AG04450 (cell line): ENCODE measurements at regions not wholly inside any gene's neighbourhood (a gene's known extent, or its start where the extent isn't known, plus 50 kb on each side); places are given as distances from the start of the nearest gene placed in this dataset.
"Not testable (repeated sequence)": the region's sequence is repeated elsewhere in the genome, so short reads cannot be mapped to it uniquely, and the experiment has no call there.

Source experiments
- CTCF ChIA-PET: fragments of 300-600, 350-600 bp; formaldehyde crosslinking; extraction: SDS; loops from one replicate; lab custom pipeline; 2022; ENCODE audit warnings: antibody characterized with exemption, inconsistent platforms; lab: Charles Lee
- POLR2A ChIA-PET: fragments of 350-600 bp; formaldehyde crosslinking; extraction: SDS; loops from one replicate; lab custom pipeline; 2021; ENCODE audit warnings: antibody characterized with exemption, inconsistent platforms; lab: Yijun Ruan, JAX
- DNase-seq: peaks from one replicate; pipeline ENCODE4 v3.0.0-alpha.2; 2011; ENCODE audit warnings: low read depth, low spot score
- H3K27ac ChIP-seq: one replicate; pipeline ENCODE4 v1.5.1; 2012; ENCODE audit warnings: low read depth, low read length, control low read depth
- H3K27me3 ChIP-seq: one replicate; pipeline ENCODE4 v1.6.0; 2012; ENCODE audit warnings: low read length; ENCODE audit not compliant: control insufficient read depth, insufficient read depth
- H3K4me3 ChIP-seq: 2 replicates; pipeline ENCODE4 v1.5.1; 2011; ENCODE audit warnings: mild to moderate bottlenecking, low read depth, low read length, control low read depth
- H3K9me3 ChIP-seq: 2 replicates; pipeline ENCODE4 v1.5.1; 2012; ENCODE audit warnings: low read length; ENCODE audit not compliant: control insufficient read depth, insufficient read depth
- CTCF ChIP-seq: IDR thresholded peaks from 2 replicates; pipeline ENCODE4 v1.5.1; 2011; ENCODE audit warnings: low read depth, low read length, control low read depth, inconsistent platforms

DNA sequence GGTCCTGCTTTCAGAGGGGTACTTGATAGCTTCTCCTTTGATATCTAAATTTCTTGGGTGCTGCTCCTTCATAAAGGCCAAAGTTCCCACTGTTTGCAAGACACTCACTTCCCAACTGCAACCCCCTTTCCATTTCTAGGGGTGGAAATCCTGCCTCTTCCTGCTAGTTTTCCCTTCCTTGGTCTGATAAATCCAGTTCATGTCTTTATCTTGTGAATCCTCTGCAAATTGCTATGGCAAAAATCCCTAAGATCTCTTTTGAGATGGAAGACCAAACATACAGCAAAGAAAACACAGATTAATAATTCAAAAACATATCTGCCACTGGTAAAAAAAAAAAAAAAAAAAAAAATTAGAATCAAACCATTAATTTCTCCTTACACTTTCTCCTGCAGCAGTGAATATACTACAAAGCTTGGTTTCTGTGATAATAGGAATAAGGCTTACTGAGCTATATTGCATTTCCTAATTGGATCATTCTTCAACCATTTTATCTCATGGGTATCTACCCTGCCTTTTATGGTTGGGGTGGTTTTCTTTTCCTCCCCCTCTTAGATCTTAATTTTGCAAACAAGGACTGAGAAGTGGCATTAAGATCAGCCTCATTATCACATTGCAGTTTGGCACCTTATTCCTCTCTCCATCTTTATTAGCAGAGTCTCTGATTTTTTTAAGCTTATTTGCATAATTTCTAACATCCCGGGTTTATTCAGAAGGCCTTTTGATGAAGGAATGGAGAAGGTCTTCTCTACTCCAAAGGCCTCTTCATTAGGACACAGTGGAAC, 439.1 kb downstream of the XYLT1 start:
- ChIA-PET CTCF (no interaction called here), POLR2A (interaction anchor here (0.6 kb wide), 1 partner anchor 9 kb away, joined by 3 read pairs; no protein-coding TSS in a partner anchor)
- no peak overlapping the region for H3K4me3 ChIP-seq
- H3K27ac ChIP-seq, result no peak overlapping the region
- no peaks in the 10 kb centered on the region for H3K9me3 ChIP-seq
- DNase-seq, result no peak
- H3K27me3 ChIP-seq, result no peaks in the 10 kb centered on the region
- TF ChIP-seq CTCF, result no peak

GRCh38 chr16:17032332-17032731, 438.4 kb downstream of the XYLT1 start:
- no peak for DNase-seq
- POLR2A ChIA-PET, result interaction anchor here (0.6 kb wide), 1 partner anchor 8 kb away, joined by 3 read pairs; no protein-coding TSS in a partner anchor
- Histone ChIP-seq H3K27me3 (no peaks in the 10 kb centered on the region), H3K27ac (no peak overlapping the region), H3K4me3 (no peak overlapping the region), H3K9me3 (no peaks in the 10 kb centered on the region)
- CTCF ChIA-PET, result no interaction called here
- no peak for TF ChIP-seq CTCF

DNA sequence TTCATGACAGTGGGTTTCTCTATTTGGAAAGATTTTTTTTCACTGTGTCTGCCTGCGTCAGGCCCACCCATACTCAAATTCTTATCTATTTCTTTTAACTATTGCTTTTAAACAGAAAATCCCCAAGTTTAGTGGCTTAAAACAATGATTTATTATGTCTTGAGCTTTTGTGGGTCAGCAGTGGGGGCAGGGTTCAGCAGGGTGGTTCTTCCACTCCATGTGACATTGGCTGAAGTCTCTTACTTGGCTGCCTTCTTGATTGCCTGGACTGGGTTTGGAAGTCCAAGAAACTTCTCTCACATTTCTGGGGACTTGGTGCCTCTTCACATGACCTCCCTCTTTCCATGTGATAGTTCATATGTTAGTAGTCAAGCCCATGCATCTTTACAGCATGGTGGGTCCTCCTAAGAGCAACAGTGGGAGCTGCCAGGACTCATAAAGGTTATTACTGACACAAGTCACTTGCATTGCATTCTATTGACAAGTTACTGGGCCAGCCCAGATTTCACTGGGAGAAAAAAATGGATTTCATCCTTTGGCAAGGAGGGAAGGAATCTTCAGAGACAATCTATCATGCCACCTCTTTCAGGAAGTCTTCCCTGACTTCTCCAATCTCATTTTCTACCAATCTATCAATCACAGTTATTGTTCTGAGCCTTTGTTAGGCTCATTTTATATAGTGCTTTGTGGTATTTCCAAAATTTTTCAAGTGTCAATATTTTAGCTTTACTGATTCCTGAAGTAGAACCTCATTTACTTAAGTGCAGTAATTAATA, 436.1 kb downstream of the XYLT1 start:
- TF ChIP-seq CTCF, result no peak
- POLR2A ChIA-PET, result no interaction called here
- CTCF ChIA-PET, result no interaction called here
- no peak overlapping the region for H3K4me3 ChIP-seq
- no peaks in the 10 kb centered on the region for H3K9me3 ChIP-seq
- H3K27me3 ChIP-seq, result no peaks in the 10 kb centered on the region
- DNase-seq, result no peak
- no peak overlapping the region for H3K27ac ChIP-seq

- no peak overlapping the region for H3K27ac ChIP-seq
- POLR2A ChIA-PET, result no interaction called here
- no peak for DNase-seq
- H3K4me3 ChIP-seq, result no peak overlapping the region
- TF ChIP-seq CTCF, result no peak
- CTCF ChIA-PET, result no interaction called here
- H3K27me3 ChIP-seq, result no peaks in the 10 kb centered on the region
- no peaks in the 10 kb centered on the region for H3K9me3 ChIP-seq
These were observed 433.3 kb downstream of the XYLT1 start for GRCh38 chr16:17037499-17037898.

DNA sequence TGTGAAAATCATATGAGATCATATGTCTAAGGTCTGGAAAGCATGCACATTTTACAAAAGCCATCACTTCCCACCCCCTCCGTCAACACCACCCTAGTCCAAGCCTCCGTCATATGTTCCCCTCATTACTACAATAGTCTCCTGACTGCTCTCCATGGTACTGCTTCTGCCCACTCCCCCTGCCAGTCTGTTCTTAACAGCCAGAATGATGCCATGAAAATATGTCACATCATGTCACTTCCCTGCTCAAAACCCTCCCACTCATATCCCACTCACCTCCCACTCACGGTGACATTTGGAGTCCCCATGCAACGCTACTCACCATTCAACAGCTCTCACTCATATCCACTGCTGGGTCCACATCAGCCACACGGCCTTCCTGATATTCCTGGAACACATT, 432.3 kb downstream of the XYLT1 start:
- Histone ChIP-seq H3K27ac (no peak overlapping the region), H3K27me3 (no peaks in the 10 kb centered on the region), H3K4me3 (no peak overlapping the region), H3K9me3 (no peaks in the 10 kb centered on the region)
- DNase-seq, result no peak
- ChIA-PET CTCF (no interaction called here), POLR2A (no interaction called here)
- no peak for TF ChIP-seq CTCF

- H3K27me3 ChIP-seq, DNase-seq, H3K27ac ChIP-seq, POLR2A ChIA-PET, CTCF ChIA-PET, H3K4me3 ChIP-seq, H3K9me3 ChIP-seq: not testable (repeated sequence)
These were observed 421.7 kb downstream of the XYLT1 start for GRCh38 chr16:17049109-17049508.
